Spleen (tissue), 11 donors: ENCODE measurements at regions not wholly inside any gene's neighbourhood (a gene's known extent, or its start where the extent isn't known, plus 50 kb on each side); places are given as distances from the start of the nearest gene placed in this dataset.

Experiments
- DNase-seq: peaks from one replicate; pipeline ENCODE4 v3.0.0-alpha.2; 2020
- H3K27ac ChIP-seq, 8 donors: fragments of 200-600 bp; sonication (generic) in 7 of 8; 1 replicate in 4 of 8; 2 replicates in 4 of 8; pipeline versions ENCODE4 v1.5.0 to v1.8.0; 2016 to 2021; ENCODE audit warnings: inconsistent platforms in 4 of 8, mild to moderate bottlenecking in 4 of 8, moderate library complexity in 1 of 8
- H3K27me3 ChIP-seq, 7 donors: fragments of 200-600 bp; sonication (generic) in 6 of 7; replicated peaks in 1 of 7; 1 replicate in 4 of 7; 2 replicates in 3 of 7; pipeline versions ENCODE4 v1.5.0 to v1.8.0; 2016 to 2021; ENCODE audit warnings: inconsistent platforms in 3 of 7, mild to moderate bottlenecking in 1 of 7
- H3K36me3 ChIP-seq, 6 donors: fragments of 200-600 bp; sonication (generic) in 5 of 6; 1 replicate in 4 of 6; 2 replicates in 2 of 6; pipeline versions ENCODE4 v1.5.0 to v1.8.0; 2016 to 2021; ENCODE audit warnings: inconsistent platforms in 2 of 6
- H3K4me1 ChIP-seq, 6 donors: fragments of 200-600 bp; sonication (generic) in 5 of 6; 1 replicate in 3 of 6; 2 replicates in 3 of 6; pipeline versions ENCODE4 v1.5.0 to v1.8.0; 2016 to 2021; ENCODE audit warnings: inconsistent platforms in 3 of 6
- H3K4me3 ChIP-seq, 8 donors: fragments of 200-600 bp; sonication (generic) in 7 of 8; 1 replicate in 4 of 8; 2 replicates in 4 of 8; pipeline versions ENCODE4 v1.5.0 to v1.8.0; 2016 to 2021; ENCODE audit warnings: inconsistent platforms in 4 of 8, mild to moderate bottlenecking in 4 of 8, moderate library complexity in 2 of 8
- H3K9me3 ChIP-seq, 8 donors: fragments of 200-600 bp; sonication (generic) in 7 of 8; 1 replicate in 4 of 8; 2 replicates in 4 of 8; pipeline versions ENCODE4 v1.5.0 to v1.8.0; 2016 to 2021; ENCODE audit warnings: inconsistent platforms in 4 of 8
- POLR2A ChIP-seq, 3 donors: fragments of 450-650 bp; IDR thresholded peaks; one replicate each; pipeline ENCODE4 v1.5.1; 2017; ENCODE audit warnings: antibody characterized with exemption in 3 of 3, mild to moderate bottlenecking in 1 of 3
- POLR2AphosphoS5 ChIP-seq, 3 donors: sonication (generic); formaldehyde crosslinking; IDR thresholded peaks; one replicate each; pipeline ENCODE4 v1.5.1; 2017; ENCODE audit warnings: antibody characterized with exemption in 3 of 3
- WGBS, 5 donors: extraction: QIAGEN DNeasy Blood & Tissue Kit in 3 of 5; methylation state at CpG; one replicate each; pipeline versions ENCODE4 v1.1.5 to v1.1.7; 2013 to 2018; 5-methylcytosine and 5-hydroxymethylcytosine counted together
- intact Hi-C: fragments of 100-400 bp; cut with DNase I; formaldehyde crosslinking; loops from one replicate; pipeline ENCODE4 v1.15.0; 2023; ENCODE audit warnings: low total_unique reads
- TF ChIP-seq, protein P1 (sequence below), 11 experiments: fragments of 200-600 bp in 7 of 11; fragments of 450-650 bp in 4 of 11; sonication (generic) in 4 of 11; IDR thresholded peaks in 8 of 11; conservative IDR thresholded peaks in 3 of 11; 1 replicate in 7 of 11; 2 replicates in 4 of 11; pipeline versions ENCODE4 v1.4.0 to v1.8.0; 2016 to 2021; ENCODE audit warnings: antibody characterized with exemption in 11 of 11, inconsistent platforms in 4 of 11, mild to moderate bottlenecking in 1 of 11
- donor health status: healthy with polysubstance abuse.
- donor health status: DM: no; HTN: no; CAD: no; lungs with moderate emphysema.
- donor health status: DM: no; HTN: no; CAD: no.
- donor health status: Bipolar disorder and iron deficiency.
- donor health status: healthy.
- donor health status: DM: no; HTN: no; CAD: no.
- donor health status: DM: yes; HTN: yes; CAD: no.

DNA sequence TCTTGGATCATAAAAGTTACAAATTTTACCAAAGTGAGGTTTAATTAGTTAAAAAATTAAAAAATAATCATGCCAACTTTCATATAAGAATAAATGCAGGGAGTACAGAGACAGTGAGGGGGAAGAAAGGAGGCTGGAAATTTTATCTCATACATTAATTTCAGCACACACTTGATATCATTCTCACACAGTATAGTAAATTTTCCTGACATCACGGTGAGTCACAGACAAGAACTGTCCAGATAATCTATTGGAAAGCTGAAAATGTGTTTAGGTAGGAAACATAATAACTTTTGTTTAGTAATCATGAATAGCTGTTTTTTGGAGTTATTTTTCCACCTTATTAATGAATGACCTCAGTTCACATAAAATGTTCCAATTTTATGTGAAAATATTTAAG lies 1204.8 kb downstream of the GALC start:
- no peaks in the 10 kb centered on the region for H3K27me3 ChIP-seq
- DNase-seq: no peak
- H3K27ac ChIP-seq: no peak overlapping the region
- H3K36me3 ChIP-seq: no peaks in the 10 kb centered on the region
- TF ChIP-seq, protein P1, sequence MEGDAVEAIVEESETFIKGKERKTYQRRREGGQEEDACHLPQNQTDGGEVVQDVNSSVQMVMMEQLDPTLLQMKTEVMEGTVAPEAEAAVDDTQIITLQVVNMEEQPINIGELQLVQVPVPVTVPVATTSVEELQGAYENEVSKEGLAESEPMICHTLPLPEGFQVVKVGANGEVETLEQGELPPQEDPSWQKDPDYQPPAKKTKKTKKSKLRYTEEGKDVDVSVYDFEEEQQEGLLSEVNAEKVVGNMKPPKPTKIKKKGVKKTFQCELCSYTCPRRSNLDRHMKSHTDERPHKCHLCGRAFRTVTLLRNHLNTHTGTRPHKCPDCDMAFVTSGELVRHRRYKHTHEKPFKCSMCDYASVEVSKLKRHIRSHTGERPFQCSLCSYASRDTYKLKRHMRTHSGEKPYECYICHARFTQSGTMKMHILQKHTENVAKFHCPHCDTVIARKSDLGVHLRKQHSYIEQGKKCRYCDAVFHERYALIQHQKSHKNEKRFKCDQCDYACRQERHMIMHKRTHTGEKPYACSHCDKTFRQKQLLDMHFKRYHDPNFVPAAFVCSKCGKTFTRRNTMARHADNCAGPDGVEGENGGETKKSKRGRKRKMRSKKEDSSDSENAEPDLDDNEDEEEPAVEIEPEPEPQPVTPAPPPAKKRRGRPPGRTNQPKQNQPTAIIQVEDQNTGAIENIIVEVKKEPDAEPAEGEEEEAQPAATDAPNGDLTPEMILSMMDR (IDR thresholded peaks at IDR 0.05 in 8 of 11, conservative IDR thresholded peaks at IDR 0.05 in 3 of 11): no peak
- TF ChIP-seq POLR2AphosphoS5 (IDR thresholded peaks at IDR 0.05) (no peak), POLR2A (IDR thresholded peaks at IDR 0.05) (no peak)
- H3K4me1 ChIP-seq: no peaks in the 10 kb centered on the region
- peaks cover 0 to 5% (median 0%) of the 10 kb centered on the region in 8 donors for H3K9me3 ChIP-seq
- intact Hi-C loops: no loop called here
- no peak overlapping the region for H3K4me3 ChIP-seq
- WGBS, 5 donors: 78 to 92% (median 81%) methylated on average over 1 of the region's 1 CpG

DNA sequence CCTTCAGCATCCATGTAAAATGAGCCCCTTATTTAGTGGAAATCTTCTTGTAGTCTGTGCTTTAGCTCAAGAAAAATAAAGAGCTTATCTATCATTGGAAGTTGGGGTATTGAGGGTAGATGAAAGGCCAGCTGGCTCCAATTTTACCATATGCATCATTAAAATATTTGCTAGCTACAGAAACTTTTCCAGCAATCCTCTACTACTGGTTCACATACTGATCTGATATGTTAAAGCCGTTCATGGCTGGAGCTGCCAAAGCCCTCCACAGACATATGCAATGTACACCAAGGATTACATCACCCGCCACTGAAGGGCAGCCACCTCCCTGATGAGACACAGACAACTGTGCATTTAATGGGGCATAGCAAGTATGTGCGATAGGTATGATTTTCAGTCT lies 1205.3 kb downstream of the GALC start:
- 81 to 94% (median 85%) methylated on average over 3 of the region's 3 CpGs for WGBS, 5 donors
- H3K9me3 ChIP-seq: peaks cover 0 to 5% (median 0%) of the 10 kb centered on the region in 8 donors
- H3K4me1 ChIP-seq: no peaks in the 10 kb centered on the region
- DNase-seq: no peak
- TF ChIP-seq, protein P1 (IDR thresholded peaks at IDR 0.05 in 8 of 11, conservative IDR thresholded peaks at IDR 0.05 in 3 of 11): no peak
- no peak for TF ChIP-seq POLR2A (IDR thresholded peaks at IDR 0.05)
- TF ChIP-seq POLR2AphosphoS5 (IDR thresholded peaks at IDR 0.05): no peak
- H3K27me3 ChIP-seq: no peaks in the 10 kb centered on the region
- H3K27ac ChIP-seq: no peak overlapping the region
- intact Hi-C loops: no loop called here
- H3K4me3 ChIP-seq: no peak overlapping the region
- H3K36me3 ChIP-seq: no peaks in the 10 kb centered on the region

DNA sequence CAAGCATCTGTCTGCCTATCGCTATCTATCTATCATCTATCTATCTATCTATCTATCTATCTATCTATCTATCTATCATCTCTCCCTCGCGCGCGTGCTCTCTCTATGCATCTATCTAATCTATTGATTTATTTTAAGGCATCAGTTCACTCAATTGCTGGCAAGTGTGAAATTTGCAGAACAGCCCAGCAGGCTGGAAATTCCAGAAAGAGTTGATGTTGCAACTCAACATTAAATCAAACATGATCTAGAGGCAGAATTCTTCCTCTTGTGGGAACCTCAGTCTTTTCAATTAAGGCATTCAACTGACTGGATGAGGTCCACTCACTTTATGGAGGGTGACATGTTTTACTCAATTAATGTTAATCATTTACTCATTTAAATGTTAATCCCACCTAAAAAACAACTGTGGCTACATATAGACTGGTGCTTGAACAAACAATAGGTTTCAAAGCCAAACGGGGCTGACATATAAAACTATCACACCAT lies 1210.8 kb downstream of the GALC start:
- Histone ChIP-seq H3K4me3 (no peak overlapping the region), H3K9me3 (peaks cover 0 to 5% (median 0%) of the 10 kb centered on the region in 8 donors), H3K27me3 (no peaks in the 10 kb centered on the region), H3K4me1 (no peaks in the 10 kb centered on the region), H3K27ac (no peak overlapping the region), H3K36me3 (no peaks in the 10 kb centered on the region)
- 90 to 96% (median 91%) methylated on average over 6 of the region's 6 CpGs for WGBS, 5 donors
- no peak for TF ChIP-seq POLR2AphosphoS5 (IDR thresholded peaks at IDR 0.05)
- no peak for TF ChIP-seq POLR2A (IDR thresholded peaks at IDR 0.05)
- TF ChIP-seq, protein P1 (IDR thresholded peaks at IDR 0.05 in 8 of 11, conservative IDR thresholded peaks at IDR 0.05 in 3 of 11): no peak
- no peak for DNase-seq
- intact Hi-C loops: no loop called here

DNA sequence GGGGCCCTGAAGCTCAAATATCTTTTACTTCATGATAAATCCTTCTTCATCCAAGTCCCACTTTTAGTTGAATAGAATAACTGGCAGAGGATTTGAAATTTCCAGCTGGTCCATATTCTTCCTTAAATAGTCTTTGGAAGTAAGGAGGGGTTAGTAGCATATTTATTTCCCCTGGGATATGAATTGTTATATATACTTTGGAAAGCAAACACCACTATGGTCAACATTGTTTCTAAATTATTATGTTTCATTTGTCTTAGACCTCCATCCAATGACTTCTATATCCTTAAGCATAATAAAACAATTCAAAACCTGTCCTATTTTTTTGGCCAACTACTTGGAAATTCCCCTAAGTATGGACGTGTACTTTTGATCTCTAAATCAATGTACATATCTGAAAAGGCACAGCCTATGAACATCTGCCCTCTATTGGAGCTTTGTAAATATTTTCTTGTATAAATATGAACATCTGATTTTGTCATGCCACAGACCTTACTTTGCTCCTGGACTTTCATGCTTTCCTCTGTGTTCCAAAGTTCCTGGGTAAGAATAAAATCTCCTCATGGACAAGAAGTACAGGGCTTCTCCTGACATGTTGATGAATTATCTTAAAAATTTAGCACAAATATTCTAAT lies 1212.0 kb downstream of the GALC start:
- H3K36me3 ChIP-seq: no peaks in the 10 kb centered on the region
- WGBS, 5 donors: 47 to 76% (median 52%) methylated on average over 1 of the region's 1 CpG
- DNase-seq: no peak
- no peak for TF ChIP-seq POLR2AphosphoS5 (IDR thresholded peaks at IDR 0.05)
- TF ChIP-seq, protein P1 (IDR thresholded peaks at IDR 0.05 in 8 of 11, conservative IDR thresholded peaks at IDR 0.05 in 3 of 11): no peak
- TF ChIP-seq POLR2A (IDR thresholded peaks at IDR 0.05): no peak
- intact Hi-C loops: no loop called here
- no peak overlapping the region for H3K27ac ChIP-seq
- no peak overlapping the region for H3K4me3 ChIP-seq
- no peaks in the 10 kb centered on the region for H3K4me1 ChIP-seq
- no peaks in the 10 kb centered on the region for H3K27me3 ChIP-seq
- peaks cover 0 to 6% (median 0%) of the 10 kb centered on the region in 8 donors for H3K9me3 ChIP-seq
